Activated naive CD4-positive, alpha-beta T cell treated with anti-CD3 and anti-CD28 coated beads, Interleukin-2, amount 50 U/mL, for 72 hours (primary cell): ENCODE measurements at regions not wholly inside any gene's neighbourhood (a gene's known extent, or its start where the extent isn't known, plus 50 kb on each side); places are given as distances from the start of the nearest gene placed in this dataset.

Experiments used
- ATAC-seq, 2 donors: fragments of 150-1000 bp; cut with Tn5 transposase; 2 replicates each; pipeline ENCODE4 v1.10.0; 2021; ENCODE audit warnings: mild to moderate bottlenecking in 2 of 2, moderate library complexity in 2 of 2
- DNase-seq, 2 donors: peaks; one replicate each; pipeline ENCODE4 v3.0.0; 2021 to 2022; ENCODE audit warnings: low spot score in 2 of 2
- H3K27ac Mint-ChIP-seq, 2 donors: one replicate each; pipeline ENCODE4 v1.8.0; 2022; ENCODE audit warnings: mild to moderate bottlenecking in 2 of 2, mixed read lengths in 2 of 2
- H3K36me3 Mint-ChIP-seq, 2 donors: one replicate each; pipeline ENCODE4 v1.8.0; 2022; ENCODE audit warnings: mixed read lengths in 2 of 2
- H3K9me3 Mint-ChIP-seq, 2 donors: one replicate each; pipeline ENCODE4 v1.8.0; 2022; ENCODE audit warnings: mixed read lengths in 2 of 2

GRCh38 chr15:45743426-45744235 is 108.8 kb downstream of the SQOR start:
- Mint-ChIP-seq H3K9me3 (peaks cover 0 to 3% of the 10 kb centered on the region in 2 donors), H3K36me3 (no peaks in the 10 kb centered on the region), H3K27ac (no peak overlapping the region)
- no peak for DNase-seq
- ATAC-seq: no peak

DNA sequence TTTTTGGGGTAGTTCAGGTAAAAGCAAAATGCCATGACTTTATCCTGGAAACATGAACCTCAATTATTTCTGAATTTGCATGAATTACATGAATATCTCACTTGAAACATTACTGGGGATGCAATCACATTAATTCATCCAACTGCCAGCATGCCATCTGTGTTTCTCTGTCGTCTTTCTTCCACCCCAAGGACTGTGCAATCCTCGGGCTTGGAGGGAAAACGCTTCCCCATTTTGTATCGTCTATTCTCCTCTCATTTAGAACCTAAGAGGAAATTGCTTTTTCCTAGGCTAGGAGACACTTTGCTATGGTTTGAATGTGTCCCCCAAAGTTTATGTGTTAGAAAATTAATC is 109.4 kb downstream of the SQOR start:
- H3K27ac Mint-ChIP-seq: no peak overlapping the region
- no peak for ATAC-seq
- DNase-seq: no peak
- H3K36me3 Mint-ChIP-seq: no peaks in the 10 kb centered on the region
- peaks cover 0 to 3% of the 10 kb centered on the region in 2 donors for H3K9me3 Mint-ChIP-seq

DNA sequence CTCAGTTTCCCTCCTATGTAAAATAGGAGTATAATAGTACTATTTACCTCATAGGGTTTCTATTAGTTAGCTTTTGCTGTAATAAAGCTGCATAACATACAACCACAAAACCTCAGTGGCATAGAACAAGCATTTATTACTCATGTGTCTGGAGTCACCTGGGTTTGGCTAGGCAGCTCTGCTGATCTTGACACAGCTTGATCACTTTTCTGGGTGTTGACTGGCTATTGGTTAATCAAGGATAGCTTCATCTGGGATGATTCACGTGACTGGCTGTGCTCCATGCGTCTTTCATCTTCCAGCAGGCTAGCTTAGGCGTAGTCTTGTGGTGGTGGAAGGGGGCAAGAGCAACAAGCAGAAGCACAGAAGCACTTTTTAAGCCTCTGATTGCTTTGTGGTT is 112.6 kb downstream of the SQOR start:
- no peaks in the 10 kb centered on the region for H3K9me3 Mint-ChIP-seq
- DNase-seq (no peak), ATAC-seq (no peak)
- no peak overlapping the region for H3K27ac Mint-ChIP-seq
- H3K36me3 Mint-ChIP-seq: no peaks in the 10 kb centered on the region

GRCh38 chr15:45751629-45752028 is 116.8 kb downstream of the SQOR start:
- H3K9me3 Mint-ChIP-seq: no peaks in the 10 kb centered on the region
- ATAC-seq: no peak

DNA sequence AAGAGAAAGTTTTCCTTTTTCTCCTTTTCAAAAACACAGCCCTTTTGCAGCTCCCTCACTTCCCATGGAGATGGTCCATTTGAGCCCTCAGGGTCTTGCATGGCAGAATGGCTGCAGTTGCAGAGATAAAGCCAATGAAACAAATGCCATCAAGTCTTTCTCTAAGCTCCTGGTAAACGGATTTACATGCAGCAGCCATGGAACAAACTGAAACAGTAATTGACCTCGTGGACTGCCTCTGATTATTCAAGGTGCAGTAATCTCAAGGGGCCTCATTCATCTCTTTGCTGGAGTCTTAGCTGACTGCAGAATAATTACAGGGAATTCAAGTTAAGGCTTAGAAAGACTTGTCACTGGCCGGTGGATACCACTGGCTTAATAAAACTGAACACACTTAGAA is 125.1 kb downstream of the SQOR start:
- ATAC-seq (no peak), DNase-seq (no peak)

More at GRCh38 chr15:45751629-45752028, 116.8 kb downstream of the SQOR start:
- Mint-ChIP-seq H3K27ac (no peak overlapping the region), H3K36me3 (peaks cover 0 to 7% of the 10 kb centered on the region in 2 donors)
- DNase-seq: no peak

GRCh38 chr15:45762726-45763125 is 127.9 kb downstream of the SQOR start:
- Mint-ChIP-seq H3K9me3 (no peaks in the 10 kb centered on the region), H3K36me3 (no peaks in the 10 kb centered on the region), H3K27ac (no peak overlapping the region)
- ATAC-seq: no peak
- no peak for DNase-seq

More for the DNA sequence above, 125.1 kb downstream of the SQOR start:
- Mint-ChIP-seq H3K9me3 (no peaks in the 10 kb centered on the region), H3K36me3 (peaks cover 0 to 7% of the 10 kb centered on the region in 2 donors), H3K27ac (no peak overlapping the region)

DNA sequence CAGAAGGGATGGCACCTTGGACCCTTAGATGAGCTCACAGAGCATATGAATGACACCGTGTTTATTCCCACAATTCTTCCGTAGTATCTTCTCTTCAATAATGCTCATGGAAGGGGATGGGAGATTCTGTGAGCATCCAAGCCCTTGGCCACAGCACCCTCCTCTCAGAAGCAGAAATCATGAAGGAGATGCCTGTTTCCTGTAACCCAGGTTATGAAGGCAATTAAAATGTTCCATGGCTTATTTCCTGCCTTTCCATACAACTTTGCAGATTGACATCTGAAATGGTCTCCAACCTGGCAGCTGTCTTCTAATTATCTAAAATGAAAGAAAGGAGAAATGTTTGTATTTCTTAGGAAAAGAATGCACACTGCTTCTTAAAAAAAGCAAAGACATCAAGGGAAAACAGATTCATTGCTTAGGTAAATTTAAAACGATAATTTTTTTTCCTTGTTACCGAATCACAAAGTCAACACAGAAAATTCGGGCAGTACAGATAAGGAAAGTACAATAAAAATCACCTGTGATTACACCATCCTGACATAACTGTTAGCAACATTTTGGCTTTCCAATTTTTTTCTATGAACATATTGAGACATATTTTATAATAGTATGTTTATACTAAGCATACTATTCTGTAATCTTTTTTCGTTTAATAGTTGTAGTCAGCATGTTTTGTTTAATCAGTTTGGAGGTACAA is 128.5 kb downstream of the SQOR start:
- Mint-ChIP-seq H3K27ac (no peak overlapping the region), H3K36me3 (no peaks in the 10 kb centered on the region), H3K9me3 (no peaks in the 10 kb centered on the region)
- ATAC-seq: no peak
- DNase-seq: no peak

DNA sequence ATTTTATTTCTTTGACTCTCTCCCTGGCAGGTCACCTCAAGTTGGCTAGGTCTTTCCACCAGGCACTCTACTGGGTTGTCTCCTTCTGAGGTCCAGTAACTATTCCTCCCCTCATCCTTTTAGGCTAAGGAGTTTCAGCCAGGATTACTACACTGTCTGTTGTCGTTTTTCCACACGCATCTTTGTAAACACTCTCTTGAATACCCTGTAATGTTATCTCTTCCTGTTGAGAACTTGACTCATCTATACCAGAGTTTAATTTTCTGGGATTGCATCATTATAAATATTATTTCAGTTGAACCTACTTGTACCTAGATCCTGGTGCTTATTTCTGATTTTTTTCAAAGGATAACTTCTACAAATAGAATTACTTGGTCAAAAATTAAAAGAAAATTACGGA is 138.3 kb downstream of the SQOR start:
- DNase-seq (no peak), ATAC-seq (no peak)
- no peaks in the 10 kb centered on the region for H3K9me3 Mint-ChIP-seq
- H3K27ac Mint-ChIP-seq: no peak overlapping the region
- H3K36me3 Mint-ChIP-seq: no peaks in the 10 kb centered on the region

DNA sequence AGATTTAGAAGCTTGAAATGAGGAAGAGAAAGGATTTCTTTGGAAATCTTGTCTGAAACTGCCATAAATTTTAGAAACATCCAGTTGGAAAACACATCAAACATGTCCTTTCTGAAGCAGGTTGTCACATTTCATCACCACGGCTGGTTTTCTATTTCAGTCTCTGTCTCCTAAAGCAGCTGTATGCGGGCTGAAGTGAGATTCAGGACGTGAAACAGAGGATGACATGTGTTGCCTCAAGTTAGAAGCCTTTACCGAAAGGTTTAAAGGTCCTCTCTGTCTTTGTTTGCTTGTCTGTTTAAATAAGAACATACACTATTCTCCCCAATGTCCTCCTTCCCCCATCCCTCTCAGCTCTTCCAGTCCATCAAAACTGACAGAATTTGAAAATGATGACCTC is 141.9 kb downstream of the SQOR start:
- ATAC-seq (no peak), DNase-seq (no peak)
- H3K36me3 Mint-ChIP-seq: no peaks in the 10 kb centered on the region
- no peaks in the 10 kb centered on the region for H3K9me3 Mint-ChIP-seq
- no peak overlapping the region for H3K27ac Mint-ChIP-seq

DNA sequence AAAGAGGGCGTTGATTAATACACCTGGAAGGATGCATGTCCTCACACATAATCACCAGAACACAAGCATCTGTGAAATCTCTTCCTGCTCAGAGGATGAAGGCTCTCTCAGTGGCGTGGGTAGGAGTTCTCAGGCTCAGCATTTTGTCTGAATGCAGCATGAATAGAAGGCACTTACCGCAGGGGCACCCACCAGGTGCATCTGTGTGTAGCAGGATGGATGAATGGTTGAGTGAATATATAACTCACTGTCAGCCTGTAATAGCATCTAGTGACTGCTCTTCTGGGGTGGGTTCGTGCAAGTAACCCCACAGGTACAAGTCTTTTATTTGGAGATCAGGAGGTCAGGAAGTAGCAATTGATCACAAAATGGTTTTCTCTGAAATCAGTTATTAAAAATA is 143.0 kb downstream of the SQOR start:
- Mint-ChIP-seq H3K9me3 (no peaks in the 10 kb centered on the region), H3K27ac (peak overlapping the region in 1 of 2 donors; percentile 11), H3K36me3 (no peaks in the 10 kb centered on the region)
- DNase-seq: no peak
- ATAC-seq: no peak

- H3K36me3 Mint-ChIP-seq: no peaks in the 10 kb centered on the region
- H3K27ac Mint-ChIP-seq: no peak overlapping the region
- no peaks in the 10 kb centered on the region for H3K9me3 Mint-ChIP-seq
- ATAC-seq: no peak
- no peak for DNase-seq
Observed at GRCh38 chr15:45780352-45780751, 145.5 kb downstream of the SQOR start.

GRCh38 chr15:45784656-45785055 is 149.8 kb downstream of the SQOR start:
- ATAC-seq (no peak), DNase-seq (no peak)
- Mint-ChIP-seq H3K27ac (no peak overlapping the region), H3K9me3 (no peaks in the 10 kb centered on the region), H3K36me3 (no peaks in the 10 kb centered on the region)

DNA sequence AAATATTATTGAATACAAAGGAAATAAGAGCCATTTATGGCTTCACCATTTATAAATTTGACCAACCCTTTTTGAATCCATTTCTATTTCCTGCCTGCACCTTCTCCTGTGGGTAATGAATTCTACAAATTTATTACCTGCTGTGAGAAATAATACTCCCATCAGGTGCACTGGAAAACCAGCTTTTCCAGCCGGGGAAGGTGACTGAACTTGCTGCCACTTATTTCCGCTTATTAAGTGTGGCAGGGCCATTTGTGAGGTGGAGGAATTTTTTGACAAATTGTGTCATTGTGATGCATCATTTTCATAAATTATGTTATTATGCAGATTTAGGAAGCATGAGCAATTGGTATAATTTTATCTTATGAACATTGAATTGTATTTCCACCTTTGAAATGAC is 151.1 kb downstream of the SQOR start:
- DNase-seq (no peak), ATAC-seq (no peak)
- Mint-ChIP-seq H3K27ac (no peak overlapping the region), H3K36me3 (no peaks in the 10 kb centered on the region), H3K9me3 (no peaks in the 10 kb centered on the region)

- Mint-ChIP-seq H3K36me3 (no peaks in the 10 kb centered on the region), H3K9me3 (no peaks in the 10 kb centered on the region), H3K27ac (no peak overlapping the region)
- ATAC-seq (peak; percentile 41 to 67), DNase-seq (peak in 1 of 2 donors; percentile 17)
Observed at GRCh38 chr15:45790325-45790943, 155.6 kb downstream of the SQOR start.

- H3K9me3 Mint-ChIP-seq: no peaks in the 10 kb centered on the region
- no peaks in the 10 kb centered on the region for H3K36me3 Mint-ChIP-seq
- H3K27ac Mint-ChIP-seq: no peak overlapping the region
- DNase-seq: no peak
- ATAC-seq: no peak
Observed at GRCh38 chr15:45794304-45794703, 159.5 kb downstream of the SQOR start.

DNA sequence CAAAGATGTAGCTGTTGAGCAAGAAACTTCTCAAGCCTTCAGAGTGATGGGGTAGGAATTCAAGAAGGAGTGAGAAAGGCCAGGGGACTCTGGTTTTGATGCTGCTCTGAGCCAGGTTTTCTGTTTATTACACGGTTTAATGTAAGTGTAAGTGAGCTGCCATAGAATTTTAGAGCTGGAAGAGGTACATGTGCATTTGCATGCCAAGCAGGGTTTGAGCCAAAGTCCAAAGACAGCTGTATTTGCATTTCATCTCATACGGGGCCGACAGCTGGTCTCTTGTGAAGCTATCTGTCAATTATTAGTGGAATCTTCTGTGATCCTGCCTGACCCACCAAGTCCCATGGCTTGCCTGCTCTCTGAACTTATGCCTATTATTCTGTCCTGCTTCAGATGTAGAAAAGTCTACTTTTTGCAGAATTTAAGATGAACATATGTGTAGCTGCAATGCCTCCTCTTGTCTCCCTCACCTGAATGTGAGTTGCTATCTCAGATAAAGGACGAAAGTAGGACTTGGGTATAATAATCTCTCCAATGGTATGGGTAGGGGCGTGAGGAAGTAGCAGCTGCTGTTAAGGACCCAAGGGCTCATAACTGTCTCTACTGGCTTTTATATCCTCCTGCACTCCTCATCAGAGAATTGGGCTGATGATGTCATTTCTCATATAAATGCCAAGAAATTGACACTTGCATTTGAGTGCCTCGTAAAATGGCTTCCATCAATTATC is 160.0 kb downstream of the SQOR start:
- no peaks in the 10 kb centered on the region for H3K9me3 Mint-ChIP-seq
- DNase-seq (no peak), ATAC-seq (no peak)
- H3K27ac Mint-ChIP-seq: no peak overlapping the region
- H3K36me3 Mint-ChIP-seq: no peaks in the 10 kb centered on the region
